Endothelial cell of umbilical vein (primary cell): ENCODE measurements at regions not wholly inside any gene's neighbourhood (a gene's known extent, or its start where the extent isn't known, plus 50 kb on each side); places are given as distances from the start of the nearest gene placed in this dataset.

Experiments used
- BruUV-seq: library from RNA; stranded (reverse); fragments of 400-500 nt; replicated peaks from 2 replicates; lab custom pipeline; 2021; lab: Mats Ljungman, UMichigan
- CTCF ChIA-PET: fragments of 300-600, 350-600 bp; sonication (Branson Sonifier 250); formaldehyde crosslinking; loops from one replicate; lab custom pipeline; 2021; ENCODE audit warnings: antibody characterized with exemption, inconsistent platforms; lab: Charles Lee
- POLR2A ChIA-PET: fragments of 300-600, 350-600 bp; sonication (Branson Sonifier 250); formaldehyde crosslinking; loops from one replicate; lab custom pipeline; 2021; ENCODE audit warnings: antibody characterized with exemption, inconsistent platforms; lab: Charles Lee
- DNase-seq: peaks from one replicate; pipeline ENCODE4 v3.0.0-alpha.2; 2011; ENCODE audit warnings: low read depth, low spot score
- FAIRE-seq: peaks from 2 replicates; lab custom pipeline; 2011; peaks lifted over from hg19 to GRCh38; lab: Jason Lieb, UNC
- H2AFZ ChIP-seq: 2 replicates; pipeline ENCODE4 v1.6.0; 2012; ENCODE audit warnings: low read depth, low read length, control low read depth, inconsistent platforms
- H3K27ac ChIP-seq: 2 replicates; pipeline ENCODE4 v1.5.1; 2011; ENCODE audit warnings: low read depth, mild to moderate bottlenecking, control low read depth, low read length, moderate library complexity; ENCODE audit not compliant: insufficient read depth
- H3K27me3 ChIP-seq, 2 experiments: 2 replicates each; pipeline versions ENCODE4 v1.6.0 to v1.6.1; 2011; ENCODE audit warnings: low read length in 2 of 2, mixed read lengths in 1 of 2; ENCODE audit not compliant: control insufficient read depth in 2 of 2, insufficient read depth in 2 of 2
- H3K36me3 ChIP-seq, 2 experiments: 2 replicates in 1 of 2; 3 replicates in 1 of 2; pipeline ENCODE4 v1.5.1; 2011; ENCODE audit warnings: low read length in 2 of 2, mild to moderate bottlenecking in 1 of 2, moderate library complexity in 1 of 2; ENCODE audit not compliant: control insufficient read depth in 2 of 2, insufficient read depth in 2 of 2; ENCODE audit errors: extremely low read depth in 1 of 2
- H3K4me1 ChIP-seq: 3 replicates; pipeline ENCODE4 v1.5.1; 2011; ENCODE audit warnings: mild to moderate bottlenecking, low read length; ENCODE audit not compliant: control insufficient read depth, insufficient read depth; ENCODE audit errors: extremely low read depth
- H3K4me2 ChIP-seq: 2 replicates; pipeline ENCODE4 v1.6.1; 2011; ENCODE audit warnings: low read length, control low read depth, mixed read lengths; ENCODE audit not compliant: insufficient read depth
- H3K4me3 ChIP-seq, 3 experiments: fragments of 200-600 bp in 1 of 3; sonication (generic), shearing (Covaris generic) in 1 of 3; replicated peaks in 1 of 3; 2 replicates each; pipeline ENCODE4 v1.5.1; 2011 to 2016; ENCODE audit warnings: control low read depth in 3 of 3, low read length in 3 of 3, mild to moderate bottlenecking in 2 of 3, inconsistent platforms in 1 of 3, low read depth in 1 of 3, moderate library complexity in 1 of 3; ENCODE audit not compliant: insufficient read depth in 1 of 3
- H3K79me2 ChIP-seq: 2 replicates; pipeline ENCODE4 v1.6.0; 2012; ENCODE audit warnings: low read length, inconsistent platforms; ENCODE audit not compliant: control insufficient read depth, insufficient read depth
- H3K9ac ChIP-seq: replicated peaks from 2 replicates; pipeline ENCODE3; 2011; ENCODE audit warnings: low read length, control low read depth; ENCODE audit not compliant: insufficient read depth; ENCODE audit errors: extremely low read depth
- H3K9me1 ChIP-seq: replicated peaks from 3 replicates; pipeline ENCODE4 v1.6.0; 2011; ENCODE audit warnings: mild to moderate bottlenecking, low read length; ENCODE audit not compliant: control insufficient read depth, insufficient read depth; ENCODE audit errors: extremely low read depth
- H3K9me3 ChIP-seq: replicated peaks from 2 replicates; pipeline ENCODE4 v1.5.1; 2012; ENCODE audit warnings: low read length, inconsistent platforms; ENCODE audit not compliant: control insufficient read depth, insufficient read depth
- H4K20me1 ChIP-seq: replicated peaks from 2 replicates; pipeline ENCODE3; 2011; ENCODE audit warnings: mild to moderate bottlenecking, low read length; ENCODE audit not compliant: control insufficient read depth, insufficient read depth; ENCODE audit errors: extremely low read depth
- CTCF ChIP-seq, 2 donors: IDR thresholded peaks; 1 replicate in 1 of 2; 2 replicates in 1 of 2; pipeline ENCODE4 v1.5.1; 2011; ENCODE audit warnings: low read length in 2 of 2, mild to moderate bottlenecking in 2 of 2, moderate library complexity in 2 of 2, control low read depth in 1 of 2, inconsistent platforms in 1 of 2, low read depth in 1 of 2; ENCODE audit not compliant: insufficient read depth in 1 of 2; ENCODE audit errors: extremely low read depth in 1 of 2
- EZH2 ChIP-seq: IDR thresholded peaks from 2 replicates; pipeline ENCODE4 v1.6.1; 2012; ENCODE audit warnings: borderline replicate concordance, low read depth, mild to moderate bottlenecking, moderate library complexity, low read length, inconsistent platforms; ENCODE audit not compliant: severe bottlenecking
- FOS ChIP-seq: IDR thresholded peaks from 2 replicates; pipeline ENCODE4 v1.6.1; 2011; ENCODE audit warnings: mild to moderate bottlenecking, low read length, moderate library complexity, borderline replicate concordance; ENCODE audit not compliant: insufficient read depth
- GATA2 ChIP-seq: IDR thresholded peaks from 2 replicates; pipeline ENCODE4 v1.7.0; 2011; ENCODE audit warnings: low read depth, mild to moderate bottlenecking, moderate library complexity, mixed read lengths, low read length; ENCODE audit not compliant: insufficient read length, insufficient read depth
- JUN ChIP-seq: IDR thresholded peaks from 2 replicates; pipeline ENCODE4 v1.6.1; 2011; ENCODE audit warnings: borderline replicate concordance, low read depth; ENCODE audit not compliant: insufficient read length, insufficient read depth
- MAX ChIP-seq: IDR thresholded peaks from 2 replicates; pipeline ENCODE4 v1.6.1; 2011; ENCODE audit not compliant: insufficient read depth, insufficient read length
- MYC ChIP-seq: IDR thresholded peaks from one replicate; pipeline ENCODE4 v1.6.1; 2011; ENCODE audit warnings: mild to moderate bottlenecking, low read depth, low read length
- POLR2A ChIP-seq: IDR thresholded peaks from 2 replicates; pipeline ENCODE4 v1.6.1; 2012; ENCODE audit warnings: low read depth, mild to moderate bottlenecking, control low read depth, low read length
- POLR2AphosphoS5 ChIP-seq: IDR thresholded peaks from 2 replicates; pipeline ENCODE4 v1.6.1; 2012; ENCODE audit warnings: low read depth, mild to moderate bottlenecking, control low read depth, low read length, moderate library complexity; ENCODE audit not compliant: insufficient read depth
- dilution Hi-C: fragments of 300-500 bp; cut with MboI; formaldehyde crosslinking; loops from one replicate; pipeline ENCODE4 v1.15.0; 2019; ENCODE audit warnings: low sequenced_read_pairs; ENCODE audit not compliant: extremely low pct_ligation_motif_present
- intact Hi-C: fragments of 100-400 bp; cut with micrococcal nuclease; formaldehyde crosslinking; loops from one replicate; pipeline ENCODE4 v1.10.0; 2022

- FAIRE-seq (no peak), DNase-seq (no peak)
- intact Hi-C loops (no loop called here), dilution Hi-C loops (no loop called here)
- BruUV-seq: no TSS peak
- H3K27ac ChIP-seq: no peak overlapping the region
- H3K9ac ChIP-seq: no peak overlapping the region
- ChIA-PET CTCF (no interaction called here), POLR2A (interaction anchor here (0.7 kb wide), 1 partner anchor 20 kb away, joined by 3 read pairs; no protein-coding TSS in a partner anchor)
- TF ChIP-seq JUN (no peak), POLR2AphosphoS5 (no peak), MAX (no peak), EZH2 (no peak), MYC (no peak), CTCF (IDR thresholded peaks at IDR 0.05; ENCODE audit: extremely low read depth in 1 of 2, insufficient read depth in 1 of 2, low read depth in 1 of 2, low read length in 2 of 2) (no peak), FOS (no peak), POLR2A (no peak), GATA2 (no peak)
- H4K20me1 ChIP-seq: no peaks in the 10 kb centered on the region
- H2AFZ ChIP-seq: no peak overlapping the region
- no peaks in the 10 kb centered on the region for H3K36me3 ChIP-seq
- no peak overlapping the region for H3K4me3 ChIP-seq
- no peaks in the 10 kb centered on the region for H3K27me3 ChIP-seq
- H3K9me1 ChIP-seq: no peaks in the 10 kb centered on the region
- no peak overlapping the region for H3K4me2 ChIP-seq
- H3K4me1 ChIP-seq: no peaks in the 10 kb centered on the region
- H3K79me2 ChIP-seq: no peaks in the 10 kb centered on the region
- no peaks in the 10 kb centered on the region for H3K9me3 ChIP-seq
Observed at GRCh38 chr2:240339411-240340360, 95.8 kb upstream of the GPC1 start.
